ENCODE measurements at regions not wholly inside any gene's neighbourhood (a gene's known extent, or its start where the extent isn't known, plus 50 kb on each side); places are given as distances from the start of the nearest gene placed in this dataset.
"Not testable (repeated sequence)": the region's sequence is repeated elsewhere in the genome, so short reads cannot be mapped to it uniquely, and the experiment has no call there.

GRCh38 chr6:84304881-84305280 is 77.4 kb upstream of the CEP162 start (continued):
- no peak for TF ChIP-seq CHD1 (IDR thresholded peaks at IDR 0.05; ENCODE audit: low read length)
- TF ChIP-seq CBX5 (IDR thresholded peaks at IDR 0.05; ENCODE audit: borderline replicate concordance, low read depth), result no peak
- no peak for TF ChIP-seq ZNF699 (CRISPR knock-in tag; IDR thresholded peaks at IDR 0.05; ENCODE audit: insufficient replicate concordance)
- TF ChIP-seq RBM34 (IDR thresholded peaks at IDR 0.05; ENCODE audit: borderline replicate concordance, insufficient read depth, low read length), result no peak
- no peak for TF ChIP-seq CUX1 (CRISPR knock-in tag; IDR thresholded peaks at IDR 0.05)

- H3K36me3 ChIP-seq (ENCODE audit: control insufficient read depth, insufficient read depth, low read length); DNase-seq (ENCODE audit: extremely low read depth in 1 of 4, low spot score in 3 of 4); in situ Hi-C loops (cut with MboI); H3K9me1 ChIP-seq (ENCODE audit: control insufficient read depth, insufficient read depth, low read length); H3K9me3 ChIP-seq (replicated peaks; ENCODE audit: control insufficient read depth, insufficient read depth, low read depth, low read length); ATAC-seq; H2AFZ ChIP-seq (ENCODE audit: low read depth, low read length); CTCF ChIA-PET (ENCODE audit: low intra/inter-chr PET ratio); intact Hi-C loops (cut with micrococcal nuclease); H3K27ac ChIP-seq (ENCODE audit: extremely low read depth, low read depth, low read length); POLR2A ChIA-PET; H3K4me3 ChIP-seq; BruUV-seq (replicated peaks); H3K4me2 ChIP-seq (ENCODE audit: insufficient read depth, low read length); H4K20me1 ChIP-seq (replicated peaks; ENCODE audit: control insufficient read depth, insufficient read depth, low read length); H3K27me3 ChIP-seq (ENCODE audit: control insufficient read depth in 2 of 2, insufficient read depth in 2 of 2, low read length in 2 of 2); FAIRE-seq; H3K9ac ChIP-seq (ENCODE audit: insufficient read depth in 1 of 2, low read depth in 2 of 2, low read length in 2 of 2); H3K4me1 ChIP-seq (replicated peaks in 1 of 2; ENCODE audit: control insufficient read depth in 2 of 2, insufficient read depth in 2 of 2, low read length in 2 of 2); H3K79me2 ChIP-seq (ENCODE audit: control insufficient read depth, insufficient read depth, low read length): not testable (repeated sequence)
- 80% methylated on average over 1 of the region's 1 CpG for WGBS (ENCODE audit: insufficient coverage, low coverage, missing lambda C conversion rate)
- TF ChIP-seq CBX3 (IDR thresholded peaks at IDR 0.05; ENCODE audit: borderline replicate concordance in 1 of 2, low read length in 2 of 2) (peak in 1 of 2 experiments; percentile 48; a peak in 1 of 3 replicates), CBX5 (IDR thresholded peaks at IDR 0.05; ENCODE audit: borderline replicate concordance, low read depth) (peak; percentile 67; the same call in 1 of the 2 replicates), ZNF707 (CRISPR knock-in tag; conservative IDR thresholded peaks at IDR 0.05) (peak; percentile 99), ZNF280A (IDR thresholded peaks at IDR 0.05; ENCODE audit: low read depth, partially characterized antibody) (peak; percentile 54), ZNF431 (CRISPR knock-in tag; IDR thresholded peaks at IDR 0.05) (peak; percentile 76; the same call in 1 of the 2 replicates), TRIM28 (IDR thresholded peaks at IDR 0.05) (peak; percentile 91)
Measured at GRCh38 chr6:84291033-84291432, 63.6 kb upstream of the CEP162 start.

All from K562 (cell line).